Kidney epithelial cell (primary cell): ENCODE measurements at regions not wholly inside any gene's neighbourhood (a gene's known extent, or its start where the extent isn't known, plus 50 kb on each side); places are given as distances from the start of the nearest gene placed in this dataset.

Source experiments
- DNase-seq: peaks from one replicate; pipeline ENCODE4 v3.0.0-alpha.2; 2010; ENCODE audit warnings: low read depth
- H3K27me3 ChIP-seq: 2 replicates; pipeline ENCODE4 v1.6.0; 2011; ENCODE audit warnings: low read length; ENCODE audit not compliant: control insufficient read depth, insufficient read depth
- H3K36me3 ChIP-seq: 2 replicates; pipeline ENCODE4 v1.5.1; 2011; ENCODE audit warnings: low read length; ENCODE audit not compliant: control insufficient read depth, insufficient read depth
- H3K4me3 ChIP-seq: 2 replicates; pipeline ENCODE4 v1.5.1; 2011; ENCODE audit warnings: low read depth, mild to moderate bottlenecking, control low read depth, low read length
- CTCF ChIP-seq: IDR thresholded peaks from 2 replicates; pipeline ENCODE4 v1.5.1; 2011; ENCODE audit warnings: mild to moderate bottlenecking, moderate library complexity, low read length, control low read depth, inconsistent platforms; ENCODE audit not compliant: insufficient read depth, poor library complexity, severe bottlenecking

- Histone ChIP-seq H3K36me3 (no peaks in the 10 kb centered on the region), H3K27me3 (no peaks in the 10 kb centered on the region), H3K4me3 (no peak overlapping the region)
- no peak for DNase-seq
- no peak for TF ChIP-seq CTCF
Measured at GRCh38 chr2:16962505-16962904, 296.9 kb upstream of the CYRIA start.

GRCh38 chr2:16960579-16960978 is 294.9 kb upstream of the CYRIA start:
- no peak overlapping the region for H3K4me3 ChIP-seq
- no peak for TF ChIP-seq CTCF

GRCh38 chr2:16958266-16958665 is 292.6 kb upstream of the CYRIA start:
- Histone ChIP-seq H3K27me3 (no peaks in the 10 kb centered on the region), H3K36me3 (no peaks in the 10 kb centered on the region), H3K4me3 (no peak overlapping the region)
- no peak for DNase-seq
- no peak for TF ChIP-seq CTCF

More at GRCh38 chr2:16960579-16960978, 294.9 kb upstream of the CYRIA start:
- Histone ChIP-seq H3K27me3 (no peaks in the 10 kb centered on the region), H3K36me3 (no peaks in the 10 kb centered on the region)
- no peak for DNase-seq

- H3K27me3 ChIP-seq, result no peaks in the 10 kb centered on the region
- TF ChIP-seq CTCF, result no peak
- no peaks in the 10 kb centered on the region for H3K36me3 ChIP-seq
- no peak overlapping the region for H3K4me3 ChIP-seq
- no peak for DNase-seq
Measured at GRCh38 chr2:16952805-16953204, 287.2 kb upstream of the CYRIA start.

GRCh38 chr2:16952368-16952767 is 286.7 kb upstream of the CYRIA start:
- no peak for TF ChIP-seq CTCF
- H3K36me3 ChIP-seq, result no peaks in the 10 kb centered on the region
- no peak overlapping the region for H3K4me3 ChIP-seq
- no peaks in the 10 kb centered on the region for H3K27me3 ChIP-seq
- no peak for DNase-seq

- TF ChIP-seq CTCF, result no peak
- Histone ChIP-seq H3K4me3 (no peak overlapping the region), H3K27me3 (no peaks in the 10 kb centered on the region), H3K36me3 (no peaks in the 10 kb centered on the region)
- no peak for DNase-seq
Measured at GRCh38 chr2:16950436-16950835, 284.8 kb upstream of the CYRIA start.
